Epithelial cell of proximal tubule (primary cell): ENCODE measurements at regions not wholly inside any gene's neighbourhood (a gene's known extent, or its start where the extent isn't known, plus 50 kb on each side); places are given as distances from the start of the nearest gene placed in this dataset.

Experiments
- DNase-seq: peaks from one replicate; pipeline ENCODE4 v3.0.0-alpha.2; 2011; ENCODE audit warnings: low read depth
- H3K4me3 ChIP-seq: 2 replicates; pipeline ENCODE4 v1.5.1; 2011; ENCODE audit warnings: low read depth, mild to moderate bottlenecking, low read length
- CTCF ChIP-seq: conservative IDR thresholded peaks from 2 replicates; pipeline ENCODE4 v1.5.1; 2012; ENCODE audit warnings: low read depth, mild to moderate bottlenecking, low read length

- no peak for TF ChIP-seq CTCF
- H3K4me3 ChIP-seq, result no peak overlapping the region
- DNase-seq, result no peak
These were observed 151.4 kb upstream of the CHD6 start for GRCh38 chr20:41769592-41770018.

- no peak overlapping the region for H3K4me3 ChIP-seq
- DNase-seq, result no peak
- no peak for TF ChIP-seq CTCF
These were observed 132.0 kb upstream of the CHD6 start for GRCh38 chr20:41750137-41750536.

GRCh38 chr20:41748756-41749582 lies 130.8 kb upstream of the CHD6 start:
- H3K4me3 ChIP-seq, result no peak overlapping the region
- DNase-seq, result no peak
- no peak for TF ChIP-seq CTCF

GRCh38 chr20:41748051-41748450 lies 129.9 kb upstream of the CHD6 start:
- TF ChIP-seq CTCF, result no peak
- no peak overlapping the region for H3K4me3 ChIP-seq
- DNase-seq, result no peak

GRCh38 chr20:41747226-41747625 lies 129.0 kb upstream of the CHD6 start:
- no peak overlapping the region for H3K4me3 ChIP-seq
- no peak for TF ChIP-seq CTCF
- DNase-seq, result no peak

GRCh38 chr20:41746635-41747034 lies 128.5 kb upstream of the CHD6 start:
- peak; percentile 30 for TF ChIP-seq CTCF
- no peak for DNase-seq
- no peak overlapping the region for H3K4me3 ChIP-seq

GRCh38 chr20:41738604-41739206 lies 120.5 kb upstream of the CHD6 start:
- TF ChIP-seq CTCF, result peak; percentile 98
- no peak for DNase-seq
- H3K4me3 ChIP-seq, result no peak overlapping the region
